ENCODE measurements at regions not wholly inside any gene's neighbourhood (a gene's known extent, or its start where the extent isn't known, plus 50 kb on each side); places are given as distances from the start of the nearest gene placed in this dataset.
A peak's percentile ranks its signal among the peaks of the same experiment; 100 is the strongest.
"Not testable (repeated sequence)": the region's sequence is repeated elsewhere in the genome, so short reads cannot be mapped to it uniquely, and the experiment has no call there.

DNA sequence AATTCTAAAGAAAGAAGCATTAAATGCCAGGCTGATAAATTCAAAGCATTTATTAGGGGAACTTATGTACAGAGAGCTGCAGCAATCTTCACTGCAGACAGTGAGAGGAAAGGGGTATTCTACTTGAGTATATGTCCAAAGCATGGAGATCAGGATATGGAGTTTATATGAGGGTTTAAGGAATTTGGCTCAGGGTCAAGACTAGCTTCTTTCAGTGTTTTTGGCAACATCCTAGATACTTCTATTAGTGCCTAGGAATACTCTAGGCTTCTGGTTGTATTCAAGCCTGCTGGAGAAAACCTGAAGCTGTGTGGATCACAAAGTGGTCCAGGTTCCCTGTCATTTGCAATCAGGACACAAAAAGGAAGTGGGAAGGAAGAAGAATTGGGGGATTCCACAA, 194.6 kb downstream of the CETN3 start:
- no peaks in the 10 kb centered on the region for H3K79me2 ChIP-seq (ENCODE audit: insufficient read depth, low read length)
- no peak overlapping the region for H3K4me3 ChIP-seq (ENCODE audit: insufficient read depth, low read depth, low read length)
- Mint-ChIP-seq H3K9me3 (ENCODE audit: unreplicated experiment) (no peaks in the 10 kb centered on the region), H3K27ac (ENCODE audit: unreplicated experiment) (no peak overlapping the region), H3K36me3 (ENCODE audit: low read depth, unreplicated experiment) (no peaks in the 10 kb centered on the region), H3K27me3 (ENCODE audit: low read depth, unreplicated experiment) (no peaks in the 10 kb centered on the region), H3K4me3 (ENCODE audit: unreplicated experiment) (no peak overlapping the region), H3K4me1 (ENCODE audit: low read depth, unreplicated experiment) (no peaks in the 10 kb centered on the region)
- no peaks in the 10 kb centered on the region for H4K20me1 ChIP-seq (ENCODE audit: insufficient read depth, low read length)
- FAIRE-seq: no peak
- DNase-seq (ENCODE audit: low read depth): peak; percentile 37
- TF ChIP-seq, protein P1, sequence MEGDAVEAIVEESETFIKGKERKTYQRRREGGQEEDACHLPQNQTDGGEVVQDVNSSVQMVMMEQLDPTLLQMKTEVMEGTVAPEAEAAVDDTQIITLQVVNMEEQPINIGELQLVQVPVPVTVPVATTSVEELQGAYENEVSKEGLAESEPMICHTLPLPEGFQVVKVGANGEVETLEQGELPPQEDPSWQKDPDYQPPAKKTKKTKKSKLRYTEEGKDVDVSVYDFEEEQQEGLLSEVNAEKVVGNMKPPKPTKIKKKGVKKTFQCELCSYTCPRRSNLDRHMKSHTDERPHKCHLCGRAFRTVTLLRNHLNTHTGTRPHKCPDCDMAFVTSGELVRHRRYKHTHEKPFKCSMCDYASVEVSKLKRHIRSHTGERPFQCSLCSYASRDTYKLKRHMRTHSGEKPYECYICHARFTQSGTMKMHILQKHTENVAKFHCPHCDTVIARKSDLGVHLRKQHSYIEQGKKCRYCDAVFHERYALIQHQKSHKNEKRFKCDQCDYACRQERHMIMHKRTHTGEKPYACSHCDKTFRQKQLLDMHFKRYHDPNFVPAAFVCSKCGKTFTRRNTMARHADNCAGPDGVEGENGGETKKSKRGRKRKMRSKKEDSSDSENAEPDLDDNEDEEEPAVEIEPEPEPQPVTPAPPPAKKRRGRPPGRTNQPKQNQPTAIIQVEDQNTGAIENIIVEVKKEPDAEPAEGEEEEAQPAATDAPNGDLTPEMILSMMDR (IDR thresholded peaks at IDR 0.05; ENCODE audit: insufficient read depth, low read depth, low read length): no peak
- TF ChIP-seq EZH2 (IDR thresholded peaks at IDR 0.05; ENCODE audit: insufficient read depth, low read length): no peak
- H3K27ac ChIP-seq (ENCODE audit: low read depth, low read length): no peak overlapping the region
- no peak overlapping the region for H3K9ac ChIP-seq (ENCODE audit: low read length)
- no peaks in the 10 kb centered on the region for H3K9me3 ChIP-seq (ENCODE audit: insufficient read depth, low read depth, low read length)
- H2AFZ ChIP-seq (ENCODE audit: low read depth, low read length): no peak overlapping the region
- H3K36me3 ChIP-seq (ENCODE audit: insufficient read depth, low read length): no peaks in the 10 kb centered on the region
- H3K27me3 ChIP-seq (ENCODE audit: insufficient read depth, low read length): no peaks in the 10 kb centered on the region
- H3K4me1 ChIP-seq (ENCODE audit: insufficient read depth, low read length): no peaks in the 10 kb centered on the region
- no peak overlapping the region for H3K4me2 ChIP-seq (ENCODE audit: low read length)

DNA sequence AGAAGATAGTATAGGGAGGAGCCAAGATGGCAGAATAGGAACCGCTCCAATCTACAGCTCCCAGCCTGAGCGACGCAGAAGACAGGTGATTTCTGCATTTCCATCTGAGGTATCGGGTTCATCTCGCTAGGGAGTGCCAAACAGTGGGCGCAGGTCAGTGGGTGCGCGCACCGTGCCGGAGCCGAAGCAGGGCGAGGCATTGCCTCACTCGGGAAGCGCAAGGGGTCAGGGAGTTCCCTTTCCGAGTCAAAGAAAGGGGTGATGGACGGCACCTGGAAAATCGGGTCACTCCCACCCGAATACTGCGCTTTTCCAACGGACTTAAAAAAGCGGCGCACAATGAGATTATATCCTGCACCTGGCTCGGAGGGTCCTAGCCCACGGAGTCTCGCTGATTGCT, 201.2 kb downstream of the CETN3 start:
- not testable (repeated sequence) for H3K36me3 Mint-ChIP-seq (ENCODE audit: low read depth, unreplicated experiment); H3K27ac Mint-ChIP-seq (ENCODE audit: unreplicated experiment); H3K36me3 ChIP-seq (ENCODE audit: insufficient read depth, low read length); H4K20me1 ChIP-seq (ENCODE audit: insufficient read depth, low read length); FAIRE-seq; H3K27ac ChIP-seq (ENCODE audit: low read depth, low read length); H3K79me2 ChIP-seq (ENCODE audit: insufficient read depth, low read length); DNase-seq (ENCODE audit: low read depth); H3K9ac ChIP-seq (ENCODE audit: low read length); H3K4me3 Mint-ChIP-seq (ENCODE audit: unreplicated experiment); H3K4me1 ChIP-seq (ENCODE audit: insufficient read depth, low read length); H3K4me1 Mint-ChIP-seq (ENCODE audit: low read depth, unreplicated experiment); H3K27me3 ChIP-seq (ENCODE audit: insufficient read depth, low read length); H3K27me3 Mint-ChIP-seq (ENCODE audit: low read depth, unreplicated experiment); H3K9me3 ChIP-seq (ENCODE audit: insufficient read depth, low read depth, low read length); H3K4me2 ChIP-seq (ENCODE audit: low read length); H3K4me3 ChIP-seq (ENCODE audit: insufficient read depth, low read depth, low read length); H3K9me3 Mint-ChIP-seq (ENCODE audit: unreplicated experiment); H2AFZ ChIP-seq (ENCODE audit: low read depth, low read length)

DNA sequence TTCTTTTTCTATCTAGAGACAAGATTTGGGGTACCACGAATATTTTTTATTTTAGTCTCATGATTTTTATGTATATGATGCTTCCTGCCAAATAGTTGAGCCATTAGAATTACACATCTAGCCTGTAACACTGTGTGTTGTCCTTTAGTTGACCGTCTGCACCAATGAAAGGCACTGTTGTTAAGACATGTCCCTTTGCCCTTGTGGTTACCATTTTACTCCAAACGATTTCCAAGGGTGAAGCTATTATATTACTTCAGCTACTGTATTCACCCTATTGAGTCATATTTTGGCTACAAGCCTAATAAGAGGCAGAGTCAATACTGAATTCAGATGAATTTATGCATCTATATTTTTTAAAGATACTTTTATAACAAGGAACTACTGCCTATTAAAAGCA, 207.6 kb downstream of the CETN3 start:
- H4K20me1 ChIP-seq (ENCODE audit: insufficient read depth, low read length): no peaks in the 10 kb centered on the region
- H3K36me3 ChIP-seq (ENCODE audit: insufficient read depth, low read length): no peaks in the 10 kb centered on the region
- TF ChIP-seq, protein P1 (IDR thresholded peaks at IDR 0.05; ENCODE audit: insufficient read depth, low read depth, low read length): no peak
- TF ChIP-seq EZH2 (IDR thresholded peaks at IDR 0.05; ENCODE audit: insufficient read depth, low read length): no peak

More for the DNA sequence above, 207.6 kb downstream of the CETN3 start:
- Histone ChIP-seq H3K4me2 (ENCODE audit: low read length) (peak overlapping the region; percentile 16), H3K27me3 (ENCODE audit: insufficient read depth, low read length) (no peaks in the 10 kb centered on the region), H3K9me3 (ENCODE audit: insufficient read depth, low read depth, low read length) (no peaks in the 10 kb centered on the region), H2AFZ (ENCODE audit: low read depth, low read length) (no peak overlapping the region), H3K4me3 (ENCODE audit: insufficient read depth, low read depth, low read length) (no peak overlapping the region), H3K27ac (ENCODE audit: low read depth, low read length) (peak overlapping the region; percentile 23), H3K79me2 (ENCODE audit: insufficient read depth, low read length) (no peaks in the 10 kb centered on the region), H3K4me1 (ENCODE audit: insufficient read depth, low read length) (no peaks in the 10 kb centered on the region), H3K9ac (ENCODE audit: low read length) (no peak overlapping the region)
- Mint-ChIP-seq H3K27me3 (ENCODE audit: low read depth, unreplicated experiment) (no peaks in the 10 kb centered on the region), H3K27ac (ENCODE audit: unreplicated experiment) (no peak overlapping the region), H3K36me3 (ENCODE audit: low read depth, unreplicated experiment) (no peaks in the 10 kb centered on the region), H3K4me3 (ENCODE audit: unreplicated experiment) (no peak overlapping the region), H3K9me3 (ENCODE audit: unreplicated experiment) (peaks cover 3% of the 10 kb centered on the region), H3K4me1 (ENCODE audit: low read depth, unreplicated experiment) (no peaks in the 10 kb centered on the region)
- peak; percentile 70 for FAIRE-seq
- DNase-seq (ENCODE audit: low read depth): peak; percentile 92
